WTC11 (cell line): ENCODE measurements at regions not wholly inside any gene's neighbourhood (a gene's known extent, or its start where the extent isn't known, plus 50 kb on each side); places are given as distances from the start of the nearest gene placed in this dataset.

ENCODE experiments used
- AFF4 ChIP-seq: sonication (generic); formaldehyde crosslinking; IDR thresholded peaks from 2 replicates; pipeline ENCODE4 v1.8.1; 2023; ENCODE audit warnings: mild to moderate bottlenecking, missing genetic modification reagents, borderline replicate concordance
- CTCF ChIP-seq: fragments of 200-600 bp; IDR thresholded peaks from 2 replicates; pipeline ENCODE4 v1.8.0; 2022; ENCODE audit warnings: antibody characterized with exemption
- E2F1 ChIP-seq: sonication (generic); formaldehyde crosslinking; IDR thresholded peaks from 2 replicates; pipeline ENCODE4 v1.8.0; 2022; ENCODE audit warnings: mild to moderate bottlenecking, missing genetic modification reagents
- FOXP4 ChIP-seq: sonication (generic); formaldehyde crosslinking; IDR thresholded peaks from 2 replicates; pipeline ENCODE4 v1.8.0; 2022; ENCODE audit warnings: mild to moderate bottlenecking, missing genetic modification reagents
- IRF2 ChIP-seq: sonication (generic); formaldehyde crosslinking; IDR thresholded peaks from 2 replicates; pipeline ENCODE4 v1.8.0; 2022; ENCODE audit warnings: low read depth, missing genetic modification reagents, borderline replicate concordance
- JUN ChIP-seq: sonication (generic); formaldehyde crosslinking; IDR thresholded peaks from 2 replicates; pipeline ENCODE4 v1.8.0; 2023; ENCODE audit warnings: mild to moderate bottlenecking, missing genetic modification reagents
- MAX ChIP-seq: sonication (generic); formaldehyde crosslinking; IDR thresholded peaks from 2 replicates; pipeline ENCODE4 v1.8.0; 2022; ENCODE audit warnings: mild to moderate bottlenecking, missing genetic modification reagents
- NFYB ChIP-seq: sonication (generic); formaldehyde crosslinking; conservative IDR thresholded peaks from 2 replicates; pipeline ENCODE4 v1.8.0; 2022; ENCODE audit warnings: low read depth, missing genetic modification reagents
- PREB ChIP-seq: sonication (generic); formaldehyde crosslinking; IDR thresholded peaks from 2 replicates; pipeline ENCODE4 v1.8.1; 2022; ENCODE audit warnings: mild to moderate bottlenecking, missing genetic modification reagents, moderate library complexity, borderline replicate concordance
- TCF7 ChIP-seq: sonication (generic); formaldehyde crosslinking; IDR thresholded peaks from 2 replicates; pipeline ENCODE4 v1.8.0; 2022; ENCODE audit warnings: mild to moderate bottlenecking, low read depth, missing genetic modification reagents, moderate library complexity
- ZSCAN18 ChIP-seq: fragments of 250-450 bp; sonication (Bioruptor Pico); IDR thresholded peaks from 2 replicates; pipeline ENCODE4 v2.1.2; 2022; ENCODE audit warnings: mild to moderate bottlenecking, moderate library complexity

- no peak for TF ChIP-seq AFF4
- TF ChIP-seq CTCF = no peak
- TF ChIP-seq MAX = no peak
- TF ChIP-seq PREB (CRISPR knock-in tag) = no peak
- no peak for TF ChIP-seq TCF7 (CRISPR knock-in tag)
- no peak for TF ChIP-seq E2F1 (CRISPR knock-in tag)
- no peak for TF ChIP-seq NFYB (CRISPR knock-in tag)
- no peak for TF ChIP-seq ZSCAN18 (CRISPR knock-in tag)
- TF ChIP-seq IRF2 (CRISPR knock-in tag) = no peak
- no peak for TF ChIP-seq JUN (CRISPR knock-in tag)
- TF ChIP-seq FOXP4 (CRISPR knock-in tag) = no peak
These were observed 165.0 kb downstream of the ZNF674 start for GRCh38 chrX:46380148-46380752.
